Esophagus muscularis mucosa (tissue), 4 donors: ENCODE measurements at regions not wholly inside any gene's neighbourhood (a gene's known extent, or its start where the extent isn't known, plus 50 kb on each side); places are given as distances from the start of the nearest gene placed in this dataset.

Experiments used
- DNase-seq: peaks from one replicate; pipeline ENCODE4 v3.0.0-alpha.2; 2017; ENCODE audit errors: extremely low spot score
- H3K27ac ChIP-seq, 4 donors: fragments of 200-600 bp; sonication (generic); replicated peaks in 1 of 4; 1 replicate in 3 of 4; 2 replicates in 1 of 4; pipeline ENCODE4 v1.5.1; 2016 to 2019; ENCODE audit warnings: mild to moderate bottlenecking in 1 of 4
- H3K27me3 ChIP-seq, 4 donors: fragments of 200-600 bp; sonication (generic); one replicate each; pipeline versions ENCODE4 v1.5.1 to v1.6.0; 2016 to 2019
- H3K36me3 ChIP-seq, 4 donors: fragments of 200-600 bp; sonication (generic); one replicate each; pipeline ENCODE4 v1.5.1; 2016 to 2019
- H3K4me1 ChIP-seq, 4 donors: fragments of 200-600 bp; sonication (generic); one replicate each; pipeline ENCODE4 v1.5.1; 2016 to 2019
- H3K4me3 ChIP-seq, 4 donors: fragments of 200-600 bp; sonication (generic); 1 replicate in 2 of 4; 2 replicates in 2 of 4; pipeline ENCODE4 v1.5.1; 2016 to 2019; ENCODE audit warnings: mild to moderate bottlenecking in 4 of 4, moderate library complexity in 1 of 4
- H3K9me3 ChIP-seq, 4 donors: fragments of 200-600 bp; sonication (generic); 1 replicate in 3 of 4; 2 replicates in 1 of 4; pipeline ENCODE4 v1.5.1; 2016 to 2019
- EP300 ChIP-seq: sonication (generic); formaldehyde crosslinking; IDR thresholded peaks from one replicate; pipeline ENCODE4 v1.6.1; 2017; ENCODE audit warnings: antibody characterized with exemption
- POLR2A ChIP-seq: fragments of 450-650 bp; IDR thresholded peaks from one replicate; pipeline ENCODE4 v1.6.1; 2017; ENCODE audit warnings: antibody characterized with exemption, moderate library complexity, mild to moderate bottlenecking, low read depth
- POLR2AphosphoS5 ChIP-seq, 2 donors: sonication (generic); formaldehyde crosslinking; IDR thresholded peaks; one replicate each; pipeline ENCODE4 v1.6.1; 2017; ENCODE audit warnings: antibody characterized with exemption in 2 of 2
- WGBS: methylation state at CpG from one replicate; pipeline ENCODE4 v1.1.5; 2018; 5-methylcytosine and 5-hydroxymethylcytosine counted together
- intact Hi-C: fragments of 100-400 bp; cut with DNase I; formaldehyde crosslinking; loops from one replicate; pipeline ENCODE4 v1.15.1; 2023
- TF ChIP-seq, protein P1 (sequence below), 3 experiments: fragments of 200-600 bp in 2 of 3; fragments of 450-650 bp in 1 of 3; sonication (generic) in 2 of 3; IDR thresholded peaks; one replicate each; pipeline ENCODE4 v1.5.1; 2017 to 2019; ENCODE audit warnings: antibody characterized with exemption in 3 of 3, mild to moderate bottlenecking in 2 of 3, moderate library complexity in 1 of 3

DNA sequence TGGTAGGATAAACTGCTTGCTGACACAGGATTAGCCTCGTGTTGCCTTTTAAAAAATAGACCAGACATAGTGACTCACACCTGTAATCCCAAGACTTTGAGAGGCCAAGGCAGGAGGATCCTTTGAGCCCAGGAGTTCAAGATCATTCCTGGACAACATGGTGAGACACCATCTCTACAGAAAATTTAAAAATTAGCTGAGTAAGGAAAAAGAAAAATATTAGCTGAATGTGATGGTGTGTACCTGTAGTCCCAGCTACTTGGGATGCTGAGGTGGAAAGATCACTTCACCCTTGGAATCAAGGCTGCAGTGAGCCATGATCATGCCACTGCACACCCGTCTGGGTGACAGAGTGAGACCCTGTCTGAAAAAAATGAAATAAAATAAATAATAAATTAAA, 82.0 kb downstream of the ETS2 start:
- no peaks in the 10 kb centered on the region for H3K27me3 ChIP-seq
- H3K4me1 ChIP-seq: peaks cover 0 to 14% (median 7%) of the 10 kb centered on the region in 4 donors
- H3K27ac ChIP-seq: no peak overlapping the region
- WGBS: 95% methylated on average over 2 of the region's 2 CpGs
- intact Hi-C loops: no loop called here
- TF ChIP-seq POLR2AphosphoS5 (IDR thresholded peaks at IDR 0.05) (no peak), POLR2A (no peak), EP300 (no peak)
- TF ChIP-seq, protein P1, sequence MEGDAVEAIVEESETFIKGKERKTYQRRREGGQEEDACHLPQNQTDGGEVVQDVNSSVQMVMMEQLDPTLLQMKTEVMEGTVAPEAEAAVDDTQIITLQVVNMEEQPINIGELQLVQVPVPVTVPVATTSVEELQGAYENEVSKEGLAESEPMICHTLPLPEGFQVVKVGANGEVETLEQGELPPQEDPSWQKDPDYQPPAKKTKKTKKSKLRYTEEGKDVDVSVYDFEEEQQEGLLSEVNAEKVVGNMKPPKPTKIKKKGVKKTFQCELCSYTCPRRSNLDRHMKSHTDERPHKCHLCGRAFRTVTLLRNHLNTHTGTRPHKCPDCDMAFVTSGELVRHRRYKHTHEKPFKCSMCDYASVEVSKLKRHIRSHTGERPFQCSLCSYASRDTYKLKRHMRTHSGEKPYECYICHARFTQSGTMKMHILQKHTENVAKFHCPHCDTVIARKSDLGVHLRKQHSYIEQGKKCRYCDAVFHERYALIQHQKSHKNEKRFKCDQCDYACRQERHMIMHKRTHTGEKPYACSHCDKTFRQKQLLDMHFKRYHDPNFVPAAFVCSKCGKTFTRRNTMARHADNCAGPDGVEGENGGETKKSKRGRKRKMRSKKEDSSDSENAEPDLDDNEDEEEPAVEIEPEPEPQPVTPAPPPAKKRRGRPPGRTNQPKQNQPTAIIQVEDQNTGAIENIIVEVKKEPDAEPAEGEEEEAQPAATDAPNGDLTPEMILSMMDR (IDR thresholded peaks at IDR 0.05): no peak
- no peaks in the 10 kb centered on the region for H3K36me3 ChIP-seq
- H3K4me3 ChIP-seq: no peak overlapping the region
- no peak for DNase-seq
- peaks cover 0 to 24% (median 12%) of the 10 kb centered on the region in 4 donors for H3K9me3 ChIP-seq

- TF ChIP-seq EP300: no peak
- TF ChIP-seq POLR2A: no peak
- TF ChIP-seq, protein P1 (IDR thresholded peaks at IDR 0.05): no peak
- no peak for TF ChIP-seq POLR2AphosphoS5 (IDR thresholded peaks at IDR 0.05)
- WGBS: 68% methylated on average over 2 of the region's 5 CpGs
- intact Hi-C loops: no loop called here
- Histone ChIP-seq H3K36me3 (no peaks in the 10 kb centered on the region), H3K4me1 (peaks cover 0 to 14% (median 7%) of the 10 kb centered on the region in 4 donors), H3K27me3 (no peaks in the 10 kb centered on the region), H3K27ac (no peak overlapping the region), H3K9me3 (peaks cover 0 to 24% (median 12%) of the 10 kb centered on the region in 4 donors), H3K4me3 (no peak overlapping the region)
- DNase-seq: no peak
Measured at GRCh38 chr21:38887062-38887686, 81.4 kb downstream of the ETS2 start.

DNA sequence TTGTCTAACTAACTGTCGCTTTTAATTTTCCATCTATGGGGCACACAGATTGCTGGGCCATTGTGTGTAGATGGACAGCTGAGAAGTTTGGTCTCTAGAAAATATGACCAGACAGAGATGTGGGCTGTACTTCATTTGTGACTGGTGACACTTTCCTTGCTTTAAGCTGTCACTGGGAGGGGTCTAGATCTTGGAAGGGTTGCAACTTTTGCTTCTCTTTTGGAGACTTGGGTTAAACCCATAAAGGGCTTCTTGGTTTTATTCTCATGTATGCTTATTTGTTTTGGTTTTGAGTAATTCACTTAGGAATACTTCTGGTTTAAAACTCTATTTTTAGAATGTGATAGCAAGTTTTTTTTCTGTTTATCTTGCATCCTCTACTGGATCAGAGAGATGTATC, 80.2 kb downstream of the ETS2 start:
- no peaks in the 10 kb centered on the region for H3K36me3 ChIP-seq
- H3K4me3 ChIP-seq: no peak overlapping the region
- TF ChIP-seq POLR2A: no peak
- no peak for TF ChIP-seq EP300
- TF ChIP-seq POLR2AphosphoS5 (IDR thresholded peaks at IDR 0.05): no peak
- TF ChIP-seq, protein P1 (IDR thresholded peaks at IDR 0.05): no peak
- H3K4me1 ChIP-seq: peaks cover 0 to 14% (median 7%) of the 10 kb centered on the region in 4 donors
- no peaks in the 10 kb centered on the region for H3K27me3 ChIP-seq
- no peak overlapping the region for H3K27ac ChIP-seq
- WGBS: 89% methylated on average over 1 of the region's 1 CpG
- intact Hi-C loops: no loop called here
- DNase-seq: no peak
- H3K9me3 ChIP-seq: peaks cover 0 to 24% (median 15%) of the 10 kb centered on the region in 4 donors

GRCh38 chr21:38884440-38884839, 78.7 kb downstream of the ETS2 start:
- intact Hi-C loops: no loop called here
- TF ChIP-seq EP300: no peak
- no peak for TF ChIP-seq POLR2AphosphoS5 (IDR thresholded peaks at IDR 0.05)
- TF ChIP-seq, protein P1 (IDR thresholded peaks at IDR 0.05): no peak
- no peak for TF ChIP-seq POLR2A
- H3K27me3 ChIP-seq: no peaks in the 10 kb centered on the region
- no peak overlapping the region for H3K4me3 ChIP-seq
- peaks cover 0 to 9% (median 4%) of the 10 kb centered on the region in 4 donors for H3K4me1 ChIP-seq
- H3K36me3 ChIP-seq: no peaks in the 10 kb centered on the region
- no peak overlapping the region for H3K27ac ChIP-seq
- no peak for DNase-seq
- H3K9me3 ChIP-seq: peaks cover 0 to 24% (median 16%) of the 10 kb centered on the region in 4 donors
- WGBS: 89% methylated on average over 3 of the region's 3 CpGs

- TF ChIP-seq EP300 (no peak), POLR2A (no peak), POLR2AphosphoS5 (IDR thresholded peaks at IDR 0.05) (no peak)
- TF ChIP-seq, protein P1 (IDR thresholded peaks at IDR 0.05): no peak
- no peak overlapping the region for H3K4me3 ChIP-seq
- intact Hi-C loops: no loop called here
Measured at GRCh38 chr21:38883142-38883541, 77.4 kb downstream of the ETS2 start.

More at GRCh38 chr21:38883142-38883541, 77.4 kb downstream of the ETS2 start:
- Histone ChIP-seq H3K36me3 (no peaks in the 10 kb centered on the region), H3K9me3 (peaks cover 0 to 24% (median 16%) of the 10 kb centered on the region in 4 donors), H3K27ac (no peak overlapping the region), H3K4me1 (no peaks in the 10 kb centered on the region), H3K27me3 (no peaks in the 10 kb centered on the region)
- no peak for DNase-seq
